ENCODE measurements at regions not wholly inside any gene's neighbourhood (a gene's known extent, or its start where the extent isn't known, plus 50 kb on each side); places are given as distances from the start of the nearest gene placed in this dataset.

DNA sequence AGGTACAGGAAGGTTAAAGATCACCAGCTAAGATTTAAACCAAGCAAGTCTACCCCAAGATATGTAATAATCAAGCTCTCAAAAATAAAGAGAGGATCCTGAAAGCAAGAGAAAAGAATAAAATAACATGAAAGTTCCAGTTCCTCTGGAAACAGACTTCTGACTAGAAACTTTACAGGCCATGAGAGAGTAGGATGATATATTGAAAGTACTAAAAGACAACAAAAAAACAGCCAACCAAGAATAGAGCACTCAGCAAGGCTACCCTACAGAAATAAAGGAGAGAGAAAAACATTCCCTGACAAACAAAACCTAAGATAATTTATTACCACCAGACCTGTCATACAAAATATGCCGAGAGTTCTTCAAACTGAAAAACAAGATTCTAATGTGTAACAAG lies 450.5 kb downstream of the ARAP2 start:
- TF ChIP-seq CTCF (IDR thresholded peaks at IDR 0.05) (no peak), EZH2 (IDR thresholded peaks at IDR 0.05) (no peak)

All from neural progenitor cell (in vitro differentiated cells).